HG02870 (cell line): ENCODE measurements at regions not wholly inside any gene's neighbourhood (a gene's known extent, or its start where the extent isn't known, plus 50 kb on each side); places are given as distances from the start of the nearest gene placed in this dataset.
"Not testable (repeated sequence)": the region's sequence is repeated elsewhere in the genome, so short reads cannot be mapped to it uniquely, and the experiment has no call there.

ENCODE experiments used
- ATAC-seq: cut with Tn5 transposase; IDR thresholded peaks from one replicate; pipeline ENCODE4 v1.9.1; 2021; ENCODE audit warnings: mild to moderate bottlenecking, moderate library complexity; ENCODE audit not compliant: unreplicated experiment

DNA sequence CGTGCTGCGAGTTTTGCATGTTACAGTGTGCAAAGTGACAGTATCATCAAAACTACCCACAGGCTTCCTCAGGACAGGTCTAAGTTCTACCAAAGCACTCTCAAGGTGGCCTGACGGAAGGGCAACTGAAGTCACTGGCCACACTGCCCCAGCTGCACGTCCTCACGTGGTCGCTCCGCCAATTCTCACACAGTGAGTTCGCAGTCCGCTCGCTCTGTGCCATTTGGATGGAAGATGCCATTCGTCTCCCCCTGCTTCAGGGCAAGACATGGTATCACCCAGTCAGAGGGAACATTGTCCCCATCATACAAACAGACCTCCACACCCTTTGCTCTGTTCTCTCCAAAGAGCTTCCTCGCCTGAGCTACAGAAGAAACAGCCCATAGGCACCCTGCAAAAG lies 109.6 kb upstream of the COBL start:
- no peak for ATAC-seq

- ATAC-seq: not testable (repeated sequence)
Observed at GRCh38 chr7:51409934-51410333, 93.3 kb upstream of the COBL start.

- ATAC-seq: not testable (repeated sequence)
Observed at GRCh38 chr7:51397608-51398007, 81.0 kb upstream of the COBL start.

- not testable (repeated sequence) for ATAC-seq
Observed at GRCh38 chr7:51393003-51393402, 76.4 kb upstream of the COBL start.

GRCh38 chr7:51389952-51390351 lies 73.3 kb upstream of the COBL start:
- ATAC-seq: not testable (repeated sequence)

DNA sequence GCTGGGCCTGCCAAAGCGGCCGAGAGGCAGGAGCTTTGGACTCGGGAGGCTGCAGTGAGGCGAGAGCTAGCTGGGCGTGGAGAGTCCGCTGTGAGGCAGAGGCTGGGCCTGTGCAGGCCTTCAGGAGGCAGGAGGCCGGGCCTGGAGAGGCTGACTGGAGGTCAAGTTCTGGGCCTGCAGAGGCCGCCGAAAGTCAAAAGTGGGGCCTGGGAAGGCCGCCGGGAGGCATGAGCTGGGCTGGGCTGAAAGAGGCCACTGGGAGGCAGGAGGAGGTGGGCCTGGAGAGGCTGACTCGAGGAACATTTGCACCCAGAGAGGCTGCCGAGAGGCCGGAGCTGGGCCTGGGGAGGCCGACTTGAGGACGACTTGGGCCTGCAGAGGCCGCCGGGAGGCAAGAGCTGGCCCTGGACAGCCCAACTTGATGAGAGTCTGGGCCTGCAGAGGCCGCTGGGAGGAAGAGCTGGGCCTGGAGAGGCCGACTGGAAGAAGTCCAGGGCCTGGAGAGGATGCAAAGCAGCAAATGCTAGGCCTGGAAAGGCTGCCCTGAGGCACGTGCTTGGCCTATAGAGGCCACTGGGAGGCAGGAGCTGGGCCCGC lies 72.7 kb upstream of the COBL start:
- ATAC-seq: not testable (repeated sequence)

DNA sequence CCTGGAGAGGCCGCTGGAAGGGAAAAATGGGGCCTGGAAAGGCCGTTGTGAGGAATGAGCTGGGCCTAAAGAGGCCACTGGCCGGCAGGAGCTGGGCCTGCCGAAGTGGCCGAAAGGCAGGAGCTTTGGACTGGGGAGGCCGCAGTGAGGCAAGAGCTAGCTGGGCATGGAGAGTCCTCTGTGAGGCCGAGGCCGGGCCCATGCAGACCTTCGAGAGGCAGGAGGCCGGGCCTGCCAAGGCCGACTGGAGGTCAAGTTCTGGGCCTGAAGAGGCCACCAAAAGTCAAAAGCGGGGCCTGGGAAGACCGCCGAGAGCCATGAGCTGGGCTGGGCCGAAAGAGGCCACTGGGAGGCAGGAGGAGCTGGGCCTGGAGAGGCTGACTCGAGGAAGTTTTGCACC lies 71.6 kb upstream of the COBL start:
- ATAC-seq: not testable (repeated sequence)

DNA sequence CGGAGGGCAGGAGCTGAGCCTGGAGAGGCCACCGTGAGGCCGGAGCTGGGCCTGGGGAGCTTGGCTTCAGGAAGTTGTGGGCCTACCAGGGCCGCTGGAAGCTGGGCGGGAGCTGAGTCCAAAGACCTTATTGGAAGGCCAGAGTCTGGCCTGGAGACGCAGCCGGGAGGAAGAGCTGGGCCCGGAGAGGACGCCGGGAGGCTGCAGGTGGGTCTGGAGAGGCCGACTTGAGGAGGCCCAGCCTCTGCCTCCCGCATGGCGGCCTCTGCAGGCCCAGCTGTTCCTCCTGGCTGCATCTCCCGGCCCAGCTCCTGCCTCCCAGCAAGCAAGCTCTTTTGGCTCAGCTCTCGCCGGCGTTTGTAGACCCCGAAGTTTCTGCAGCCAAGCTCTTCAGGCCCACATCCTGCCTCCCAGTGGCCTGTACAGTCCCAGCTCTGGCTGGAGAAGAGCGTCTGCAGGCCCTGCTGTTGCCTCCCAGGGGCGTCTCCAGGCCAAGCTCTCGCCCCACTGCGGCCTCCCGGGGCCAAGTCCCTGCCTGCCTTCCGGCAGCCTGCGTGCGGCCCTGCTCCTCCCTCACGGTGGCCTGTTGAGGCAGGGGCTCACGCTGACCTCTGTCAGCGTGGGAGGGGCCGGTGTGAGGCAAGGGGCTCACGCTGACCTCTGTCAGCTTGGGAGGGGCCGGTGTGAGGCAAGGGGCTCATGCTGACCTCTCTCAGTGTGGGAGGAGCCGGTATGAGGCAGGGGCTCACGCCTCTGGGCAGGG lies 70.4 kb upstream of the COBL start:
- not testable (repeated sequence) for ATAC-seq

- not testable (repeated sequence) for ATAC-seq
Observed at GRCh38 chr7:51386184-51386583, 69.6 kb upstream of the COBL start.

GRCh38 chr7:51382243-51382642 lies 65.6 kb upstream of the COBL start:
- not testable (repeated sequence) for ATAC-seq

- ATAC-seq: no peak
Observed at GRCh38 chr7:51376420-51377092, 59.9 kb upstream of the COBL start.

- no peak for ATAC-seq
Observed at GRCh38 chr7:51374936-51375335, 58.3 kb upstream of the COBL start.

DNA sequence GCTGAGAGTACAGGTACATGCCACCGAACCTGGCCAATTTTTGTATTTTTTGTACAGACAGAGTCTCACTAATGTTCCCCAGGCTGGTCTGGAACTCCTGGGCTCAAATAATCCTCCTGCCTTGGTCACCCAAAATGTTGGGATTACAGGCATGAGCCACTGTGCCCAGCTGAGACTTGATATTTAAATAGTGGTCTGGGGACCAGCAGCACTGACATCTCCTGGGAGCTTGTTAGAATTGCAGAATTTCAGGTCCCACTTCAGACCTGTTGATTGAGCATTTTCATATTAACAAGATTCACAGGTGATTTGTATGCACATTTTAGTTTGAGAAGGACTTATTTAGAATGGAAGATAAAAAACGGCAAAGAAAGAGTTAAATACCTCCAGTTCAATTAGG lies 57.0 kb upstream of the COBL start:
- ATAC-seq: not testable (repeated sequence)

GRCh38 chr7:51369746-51370145 lies 53.1 kb upstream of the COBL start:
- peak; percentile 43 for ATAC-seq

GRCh38 chr7:51369228-51369627 lies 52.6 kb upstream of the COBL start:
- not testable (repeated sequence) for ATAC-seq

DNA sequence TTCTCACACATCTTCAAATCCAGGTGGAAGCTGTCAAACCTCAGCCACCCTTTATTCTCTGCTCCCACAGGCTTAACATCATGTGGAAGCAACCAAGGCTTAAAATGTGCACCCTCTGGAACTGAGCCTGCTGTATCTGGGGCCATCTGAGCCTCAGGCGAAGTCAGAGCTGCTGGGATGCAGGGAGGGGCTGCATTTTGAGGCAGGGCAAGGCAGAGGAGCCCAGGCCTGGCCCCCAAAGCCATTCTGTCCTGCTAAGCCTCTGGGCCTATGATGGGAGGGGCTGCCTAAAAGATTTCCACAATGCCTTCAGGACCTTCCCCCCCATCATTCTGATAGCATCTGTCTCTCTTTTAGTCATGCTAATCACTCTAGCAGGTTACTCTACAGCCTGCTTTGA lies 51.7 kb upstream of the COBL start:
- ATAC-seq: no peak

- ATAC-seq: no peak
Observed at GRCh38 chr7:51367614-51367968, 51.0 kb upstream of the COBL start.

DNA sequence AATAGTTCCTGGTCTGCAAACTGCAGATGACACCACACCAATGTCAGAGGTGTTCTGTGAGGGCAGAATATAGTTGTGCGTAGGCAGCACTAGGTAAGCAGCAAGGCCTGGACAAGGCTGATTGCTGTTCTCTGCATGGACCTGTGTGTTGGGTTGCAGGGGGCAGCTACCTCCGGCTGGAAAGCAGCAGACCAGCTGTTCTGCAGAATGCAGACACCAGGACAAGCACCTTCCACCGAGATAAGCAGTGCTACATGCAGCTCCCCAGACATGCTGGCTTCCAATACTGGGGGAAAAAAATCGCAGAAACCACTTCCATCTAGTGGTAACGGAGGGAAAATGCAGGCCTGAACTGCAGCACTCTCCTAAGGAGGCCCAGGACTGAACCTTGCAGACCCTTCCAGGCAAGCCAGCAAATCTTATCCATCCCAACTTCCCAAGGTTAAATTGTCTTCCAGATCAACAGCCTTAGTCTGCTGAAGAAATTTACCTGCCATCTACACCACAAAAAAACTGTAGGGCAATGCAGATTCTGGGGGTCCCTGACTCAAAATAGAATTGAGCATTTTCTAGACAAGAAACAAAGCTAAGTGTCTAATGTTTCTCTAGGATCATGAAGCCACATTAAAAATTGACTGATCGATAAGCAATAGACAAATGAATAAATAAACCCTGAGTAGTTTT lies 50.5 kb upstream of the COBL start:
- peak; percentile 64 for ATAC-seq
